GM10248 (cell line): ENCODE measurements at regions not wholly inside any gene's neighbourhood (a gene's known extent, or its start where the extent isn't known, plus 50 kb on each side); places are given as distances from the start of the nearest gene placed in this dataset.

Experiments
- CTCF ChIA-PET: fragments of 300-600 bp; sonication (Branson Sonifier 250); formaldehyde crosslinking; extraction: SDS; loops from one replicate; lab custom pipeline; 2021; ENCODE audit warnings: antibody characterized with exemption; lab: Yijun Ruan, JAX
- POLR2A ChIA-PET: fragments of 350-650 bp; sonication (Branson Sonifier 250); formaldehyde crosslinking; extraction: SDS; loops from one replicate; lab custom pipeline; 2020; ENCODE audit warnings: antibody characterized with exemption; lab: Yijun Ruan, JAX
- DNase-seq: peaks from one replicate; pipeline ENCODE4 v3.0.0; 2012; ENCODE audit errors: extremely low spot score
- TF ChIP-seq, protein P1 (sequence below): IDR thresholded peaks from 2 replicates; pipeline ENCODE4 v1.5.1; 2012; ENCODE audit warnings: mild to moderate bottlenecking, low read depth; ENCODE audit errors: extremely low read depth, missing control alignments, control extremely low read depth

DNA sequence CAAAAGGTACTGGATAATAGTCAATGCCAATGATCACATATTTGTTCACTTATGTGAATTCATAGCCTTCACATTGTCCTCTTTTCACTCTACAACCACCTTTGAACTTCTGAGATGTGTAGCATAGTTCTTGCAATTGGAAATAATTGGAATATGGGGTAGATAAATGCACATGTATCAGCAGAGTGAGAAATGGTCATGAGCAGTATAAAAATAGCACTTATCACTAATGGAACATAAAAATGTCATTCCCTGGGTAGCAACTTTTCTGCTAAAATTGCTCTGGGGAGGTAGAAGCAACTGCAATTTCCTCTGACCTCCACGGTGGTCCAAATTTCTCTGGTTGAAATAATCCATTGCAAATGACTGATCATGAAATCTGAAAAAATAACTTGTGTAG, 1785.7 kb upstream of the FLRT2 start:
- TF ChIP-seq, protein P1, sequence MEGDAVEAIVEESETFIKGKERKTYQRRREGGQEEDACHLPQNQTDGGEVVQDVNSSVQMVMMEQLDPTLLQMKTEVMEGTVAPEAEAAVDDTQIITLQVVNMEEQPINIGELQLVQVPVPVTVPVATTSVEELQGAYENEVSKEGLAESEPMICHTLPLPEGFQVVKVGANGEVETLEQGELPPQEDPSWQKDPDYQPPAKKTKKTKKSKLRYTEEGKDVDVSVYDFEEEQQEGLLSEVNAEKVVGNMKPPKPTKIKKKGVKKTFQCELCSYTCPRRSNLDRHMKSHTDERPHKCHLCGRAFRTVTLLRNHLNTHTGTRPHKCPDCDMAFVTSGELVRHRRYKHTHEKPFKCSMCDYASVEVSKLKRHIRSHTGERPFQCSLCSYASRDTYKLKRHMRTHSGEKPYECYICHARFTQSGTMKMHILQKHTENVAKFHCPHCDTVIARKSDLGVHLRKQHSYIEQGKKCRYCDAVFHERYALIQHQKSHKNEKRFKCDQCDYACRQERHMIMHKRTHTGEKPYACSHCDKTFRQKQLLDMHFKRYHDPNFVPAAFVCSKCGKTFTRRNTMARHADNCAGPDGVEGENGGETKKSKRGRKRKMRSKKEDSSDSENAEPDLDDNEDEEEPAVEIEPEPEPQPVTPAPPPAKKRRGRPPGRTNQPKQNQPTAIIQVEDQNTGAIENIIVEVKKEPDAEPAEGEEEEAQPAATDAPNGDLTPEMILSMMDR: no peak
- ChIA-PET CTCF (no interaction called here), POLR2A (no interaction called here)
- no peak for DNase-seq

DNA sequence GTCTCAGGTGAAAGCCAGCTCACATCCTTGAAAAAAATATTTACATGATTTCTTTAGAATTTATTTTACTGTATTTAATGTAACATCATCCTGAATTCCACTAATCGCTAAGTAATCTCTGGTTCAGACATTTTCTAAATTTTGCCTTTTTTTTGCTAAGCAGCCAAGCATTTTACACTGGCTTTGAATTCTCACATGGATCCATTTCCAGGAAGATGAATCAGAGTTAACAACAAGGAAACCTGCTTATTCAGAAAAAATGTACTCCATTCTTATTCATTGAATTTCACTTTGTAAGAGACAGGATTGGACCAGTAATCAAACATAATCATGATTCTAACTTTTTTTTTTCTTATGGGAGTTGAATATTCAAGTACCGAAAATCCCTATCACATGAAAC, 1785.1 kb upstream of the FLRT2 start:
- no peak for DNase-seq
- ChIA-PET POLR2A (no interaction called here), CTCF (no interaction called here)
- TF ChIP-seq, protein P1: no peak

DNA sequence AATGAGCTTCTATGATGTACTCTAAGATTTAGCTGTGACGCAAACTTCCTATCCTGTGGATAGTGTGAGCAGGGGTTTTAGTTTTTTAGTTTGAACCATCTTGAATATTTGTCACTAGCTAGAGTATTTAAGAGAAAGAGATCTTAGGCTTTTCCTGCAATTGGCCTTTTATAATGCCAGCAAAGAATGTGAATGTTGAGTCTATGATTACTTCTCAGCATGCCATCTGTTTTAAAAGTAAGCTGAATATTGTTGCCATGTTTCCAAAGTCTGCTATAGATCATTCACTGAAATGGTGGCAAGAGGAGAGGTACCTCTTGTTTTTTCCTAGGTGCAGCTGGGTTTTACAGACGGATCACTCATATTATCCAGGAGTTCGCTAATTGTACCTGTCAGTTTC, 1783.6 kb upstream of the FLRT2 start:
- ChIA-PET CTCF (no interaction called here), POLR2A (no interaction called here)
- no peak for DNase-seq
- TF ChIP-seq, protein P1: no peak

DNA sequence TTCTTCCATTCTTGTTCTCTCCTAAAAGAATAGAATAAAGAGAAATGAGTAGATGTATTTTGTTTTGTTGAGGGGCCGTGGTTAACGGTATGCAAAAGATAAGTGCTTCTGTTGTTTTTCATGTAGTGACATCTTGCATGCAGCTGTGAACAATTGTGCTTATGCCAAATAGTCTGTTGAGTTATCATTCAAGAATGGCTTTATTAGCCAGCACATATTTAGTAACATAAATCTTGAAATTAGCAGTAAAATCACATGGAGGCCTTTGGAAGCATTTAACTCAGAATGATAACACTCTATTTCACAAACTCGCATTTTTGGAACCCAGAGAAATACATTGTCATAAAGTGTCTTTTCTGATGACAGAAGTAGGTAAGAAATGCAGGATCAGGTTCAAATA, 1772.0 kb upstream of the FLRT2 start:
- POLR2A ChIA-PET: no interaction called here
- CTCF ChIA-PET: interaction anchor here (0.8 kb wide), 1 partner anchor 20 kb away, joined by 3 read pairs; no protein-coding TSS in a partner anchor
- TF ChIP-seq, protein P1: no peak
- DNase-seq: no peak

DNA sequence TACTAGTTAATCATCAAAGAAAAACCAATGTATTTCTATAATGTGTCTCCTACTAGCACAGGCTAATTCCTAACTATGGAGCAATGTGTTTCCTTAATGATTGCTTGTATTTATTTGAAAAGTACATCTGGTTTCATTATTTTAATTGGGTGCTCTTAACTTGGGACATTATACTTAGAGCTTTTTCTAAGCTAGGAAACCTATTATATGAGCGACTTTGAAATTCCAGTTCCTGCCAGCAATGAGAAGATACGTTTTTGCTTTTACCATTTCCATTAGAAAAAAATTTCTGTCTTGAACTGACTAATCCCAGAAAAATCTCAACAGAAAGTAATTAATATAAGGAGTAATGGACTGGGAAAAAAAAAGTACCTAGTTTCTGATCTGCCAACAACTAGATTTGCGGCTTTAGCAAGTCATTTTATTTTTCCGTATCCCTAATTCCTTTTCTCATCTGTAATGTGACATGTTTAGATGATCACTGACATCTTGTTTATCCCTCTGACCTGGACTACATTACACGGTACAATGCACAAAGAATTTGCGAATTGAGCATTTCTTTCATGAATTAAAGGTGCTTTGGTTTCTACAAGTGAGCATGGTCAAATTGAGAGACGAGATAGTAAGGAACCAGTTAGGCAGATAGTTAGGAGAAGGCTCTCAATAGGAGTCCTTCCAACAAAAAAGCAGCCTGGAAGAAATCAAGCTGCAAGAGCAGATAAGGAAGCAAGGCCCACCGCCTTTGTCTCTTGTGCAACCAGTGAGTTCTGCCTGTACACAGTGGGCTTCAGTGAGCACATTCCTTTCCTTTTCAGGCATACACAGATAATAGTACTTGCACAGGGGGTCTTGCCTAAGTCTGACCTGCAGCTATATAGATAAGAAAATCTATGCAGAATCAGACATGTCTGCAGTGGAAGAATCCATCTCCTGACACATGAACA, 1765.0 kb upstream of the FLRT2 start:
- CTCF ChIA-PET: interaction anchor here (1.3 kb wide), 1 partner anchor 9 kb away, joined by 4 read pairs; no protein-coding TSS in a partner anchor
- TF ChIP-seq, protein P1: no peak
- no peak for DNase-seq
- POLR2A ChIA-PET: no interaction called here

DNA sequence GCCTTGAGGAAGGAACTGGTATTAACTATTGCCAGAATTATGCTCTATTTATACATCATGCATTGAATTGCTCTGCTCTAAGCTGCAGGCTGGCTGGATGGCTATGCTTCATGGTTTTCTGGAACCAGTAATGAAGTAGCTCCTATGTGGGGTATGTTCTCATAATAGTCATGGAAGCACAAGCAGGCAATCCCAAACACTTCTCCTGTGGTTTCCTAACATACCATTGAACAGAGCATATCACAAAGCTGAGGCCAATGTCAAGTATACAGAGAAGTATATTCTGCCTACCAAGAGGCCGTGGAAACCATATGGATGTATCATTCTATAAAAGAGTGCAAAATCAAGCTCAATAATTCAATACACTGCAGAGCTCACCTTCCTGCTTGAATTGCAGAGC, 1752.4 kb upstream of the FLRT2 start:
- TF ChIP-seq, protein P1: no peak
- POLR2A ChIA-PET: no interaction called here
- CTCF ChIA-PET: interaction anchor here (0.9 to 1.0 kb wide), 2 partner anchors 10 to 20 kb away, joined by 3 read pairs; no protein-coding TSS in a partner anchor
- DNase-seq: no peak
